SU-DHL-6 (cell line): ENCODE measurements at regions not wholly inside any gene's neighbourhood (a gene's known extent, or its start where the extent isn't known, plus 50 kb on each side); places are given as distances from the start of the nearest gene placed in this dataset.

Experiments
- H2AFZ ChIP-seq: fragments of 200-600 bp; sonication (generic); 2 replicates; pipeline ENCODE4 v1.6.1; 2014; ENCODE audit warnings: low read depth, mild to moderate bottlenecking, moderate library complexity, mixed read lengths, antibody characterized with exemption, low read length; ENCODE audit not compliant: severe bottlenecking
- H3F3A ChIP-seq: fragments of 200-600 bp; shearing (Covaris generic); 2 replicates; pipeline ENCODE4 v1.6.0; 2016; ENCODE audit warnings: antibody characterized with exemption, mild to moderate bottlenecking; ENCODE audit not compliant: insufficient read depth
- H3K27ac ChIP-seq: fragments of 200-600 bp; sonication (generic); 2 replicates; pipeline ENCODE4 v1.5.1; 2016; ENCODE audit warnings: low read depth, mild to moderate bottlenecking, low read length, moderate library complexity, mixed read lengths
- H3K27me3 ChIP-seq: fragments of 200-600 bp; sonication (generic), shearing (Covaris generic); 2 replicates; pipeline ENCODE4 v1.6.0; 2014; ENCODE audit warnings: mild to moderate bottlenecking, low read length
- H3K36me3 ChIP-seq: fragments of 200-600 bp; sonication (generic); 2 replicates; pipeline ENCODE4 v1.6.1; 2014; ENCODE audit warnings: mild to moderate bottlenecking, low read length, mixed read lengths
- H3K4me2 ChIP-seq: fragments of 300-600, 200-600 bp; shearing (Covaris generic), sonication (generic); 2 replicates; pipeline ENCODE4 v1.6.0; 2014; ENCODE audit warnings: low read length, low read depth, mild to moderate bottlenecking; ENCODE audit not compliant: poor library complexity, severe bottlenecking
- H3K4me3 ChIP-seq: fragments of 200-600 bp; sonication (generic); 2 replicates; pipeline ENCODE4 v1.5.1; 2014; ENCODE audit warnings: antibody characterized with exemption, low read length, mild to moderate bottlenecking, mixed read lengths; ENCODE audit not compliant: insufficient read depth, poor library complexity, severe bottlenecking
- H3K79me2 ChIP-seq: fragments of 200-600 bp; sonication (generic); 2 replicates; pipeline ENCODE4 v1.6.1; 2014; ENCODE audit warnings: mild to moderate bottlenecking, low read length, moderate library complexity; ENCODE audit not compliant: insufficient read depth
- H3K9ac ChIP-seq: fragments of 200-600 bp; sonication (generic); 2 replicates; pipeline ENCODE4 v1.7.0; 2014; ENCODE audit warnings: mild to moderate bottlenecking, low read length
- H3K9me2 ChIP-seq: fragments of 200-600 bp; sonication (generic); replicated peaks from 2 replicates; pipeline ENCODE4 v1.6.1; 2014; ENCODE audit warnings: low read length; ENCODE audit not compliant: insufficient read depth
- H3K9me3 ChIP-seq: fragments of 200-600 bp; sonication (generic); 2 replicates; pipeline ENCODE4 v1.6.1; 2014; ENCODE audit warnings: low read length, mixed read lengths; ENCODE audit not compliant: insufficient read depth
- H4K20me1 ChIP-seq: fragments of 200-600 bp; sonication (generic); 2 replicates; pipeline ENCODE4 v1.6.1; 2014; ENCODE audit warnings: low read depth, mild to moderate bottlenecking, antibody characterized with exemption, low read length, moderate library complexity, mixed read lengths
- CTCF ChIP-seq: fragments of 200-600 bp; sonication (generic); IDR thresholded peaks from one replicate; pipeline ENCODE4 v1.5.1; 2017; ENCODE audit warnings: antibody characterized with exemption, mild to moderate bottlenecking, low read length, moderate library complexity; ENCODE audit not compliant: insufficient read depth, poor library complexity, severe bottlenecking
- EZH2phosphoT487 ChIP-seq: fragments of 200-600 bp; sonication (generic), shearing (Covaris generic); conservative IDR thresholded peaks from 2 replicates; pipeline ENCODE4 v1.6.1; 2018; ENCODE audit warnings: mild to moderate bottlenecking, antibody characterized with exemption, low read length, moderate library complexity, mixed read lengths

- TF ChIP-seq EZH2phosphoT487 = no peak
- no peak for TF ChIP-seq CTCF
- Histone ChIP-seq H3K9me2 (no peaks in the 10 kb centered on the region), H3K9me3 (no peaks in the 10 kb centered on the region), H3K4me2 (no peak overlapping the region), H3K27ac (no peak overlapping the region), H2AFZ (no peak overlapping the region), H3K27me3 (no peaks in the 10 kb centered on the region), H3K4me3 (no peak overlapping the region), H3F3A (no peaks in the 10 kb centered on the region), H4K20me1 (no peaks in the 10 kb centered on the region), H3K9ac (no peak overlapping the region), H3K36me3 (no peaks in the 10 kb centered on the region), H3K79me2 (no peaks in the 10 kb centered on the region)
Observed at GRCh38 chr10:24012249-24012803, 196.6 kb upstream of the KIAA1217 start.

- TF ChIP-seq CTCF (no peak), EZH2phosphoT487 (no peak)
- Histone ChIP-seq H3F3A (no peaks in the 10 kb centered on the region), H3K9me3 (no peaks in the 10 kb centered on the region), H3K9ac (no peak overlapping the region), H3K36me3 (no peaks in the 10 kb centered on the region), H3K79me2 (no peaks in the 10 kb centered on the region), H3K27ac (no peak overlapping the region), H3K27me3 (no peaks in the 10 kb centered on the region), H3K4me2 (no peak overlapping the region), H4K20me1 (no peaks in the 10 kb centered on the region), H3K9me2 (peaks cover 4% of the 10 kb centered on the region; the same call in 1 of the 2 replicates), H3K4me3 (no peak overlapping the region), H2AFZ (no peak overlapping the region)
Observed at GRCh38 chr10:24027107-24027506, 181.8 kb upstream of the KIAA1217 start.

GRCh38 chr10:24034571-24034970, 174.4 kb upstream of the KIAA1217 start:
- TF ChIP-seq CTCF (no peak), EZH2phosphoT487 (no peak)

More at GRCh38 chr10:24034571-24034970, 174.4 kb upstream of the KIAA1217 start:
- H3K9me2 ChIP-seq = no peaks in the 10 kb centered on the region
- no peaks in the 10 kb centered on the region for H3K79me2 ChIP-seq
- H3K27me3 ChIP-seq = no peaks in the 10 kb centered on the region
- no peaks in the 10 kb centered on the region for H4K20me1 ChIP-seq
- no peak overlapping the region for H3K9ac ChIP-seq
- no peak overlapping the region for H3K4me2 ChIP-seq
- no peak overlapping the region for H3K4me3 ChIP-seq
- H3K36me3 ChIP-seq = no peaks in the 10 kb centered on the region
- H2AFZ ChIP-seq = no peak overlapping the region
- no peak overlapping the region for H3K27ac ChIP-seq
- H3K9me3 ChIP-seq = no peaks in the 10 kb centered on the region
- no peaks in the 10 kb centered on the region for H3F3A ChIP-seq
